Heart left ventricle (tissue), 16 donors: ENCODE measurements at regions not wholly inside any gene's neighbourhood (a gene's known extent, or its start where the extent isn't known, plus 50 kb on each side); places are given as distances from the start of the nearest gene placed in this dataset.
"Not testable (repeated sequence)": the region's sequence is repeated elsewhere in the genome, so short reads cannot be mapped to it uniquely, and the experiment has no call there.

Source experiments
- ATAC-seq, 4 donors: fragments of 200-7000 bp; cut with Tn5 transposase; one replicate each; pipeline ENCODE4 v1.9.1; 2020 to 2022; ENCODE audit warnings: moderate library complexity in 4 of 4, mild to moderate bottlenecking in 3 of 4, moderate number of reproducible peaks in 1 of 4
- DNase-seq, 5 donors: peaks; one replicate each; pipeline ENCODE4 v3.0.0-alpha.2; 2020
- H3K27ac ChIP-seq, 12 donors: fragments of 200-600 bp; sonication (generic) in 4 of 12; one replicate each; pipeline versions ENCODE4 v1.5.0 to v1.8.0; 2016 to 2022; ENCODE audit warnings: mild to moderate bottlenecking in 2 of 12
- H3K27me3 ChIP-seq, 9 donors: fragments of 200-600 bp; sonication (generic) in 2 of 9; one replicate each; pipeline versions ENCODE4 v1.5.1 to v1.8.0; 2016 to 2022; ENCODE audit warnings: mild to moderate bottlenecking in 3 of 9
- H3K36me3 ChIP-seq, 9 donors: fragments of 200-600 bp; sonication (generic) in 2 of 9; one replicate each; pipeline versions ENCODE4 v1.5.0 to v1.8.0; 2018 to 2022; ENCODE audit warnings: mild to moderate bottlenecking in 2 of 9
- H3K4me1 ChIP-seq, 12 donors: fragments of 200-600 bp; sonication (generic) in 4 of 12; one replicate each; pipeline versions ENCODE4 v1.5.0 to v1.8.0; 2016 to 2022; ENCODE audit warnings: mild to moderate bottlenecking in 3 of 12
- H3K4me3 ChIP-seq, 12 donors: fragments of 200-600 bp; sonication (generic) in 4 of 12; one replicate each; pipeline versions ENCODE4 v1.5.0 to v1.8.0; 2017 to 2022; ENCODE audit warnings: mild to moderate bottlenecking in 9 of 12, moderate library complexity in 4 of 12
- H3K9me3 ChIP-seq, 12 donors: fragments of 200-600 bp; sonication (generic) in 4 of 12; one replicate each; pipeline versions ENCODE4 v1.5.0 to v1.8.0; 2016 to 2022; ENCODE audit warnings: mild to moderate bottlenecking in 1 of 12
- CTCF ChIP-seq, 12 donors: fragments of 200-600 bp; sonication (generic) in 4 of 12; IDR thresholded peaks; one replicate each; pipeline versions ENCODE4 v1.5.0 to v1.8.0; 2018 to 2022; ENCODE audit warnings: antibody characterized with exemption in 12 of 12, mild to moderate bottlenecking in 5 of 12
- POLR2A ChIP-seq, 2 donors: fragments of 450-650 bp; IDR thresholded peaks; one replicate each; pipeline ENCODE4 v1.6.1; 2017; ENCODE audit warnings: antibody characterized with exemption in 2 of 2, mild to moderate bottlenecking in 2 of 2, moderate library complexity in 2 of 2
- WGBS, 4 donors: extraction: QIAGEN DNeasy Blood & Tissue Kit in 2 of 4; methylation state at CpG; one replicate each; pipeline versions ENCODE4 v1.1.5 to v1.1.7; 2013 to 2018; 5-methylcytosine and 5-hydroxymethylcytosine counted together
- intact Hi-C, 10 donors: fragments of 100-400 bp; cut with DNase I; formaldehyde crosslinking; loops; one replicate each; pipeline versions ENCODE4 v1.11.1 to v1.14.2; 2022
- donor health status: ischemic (EF 13 %, LVEDD 7.1; RV severe dilation, severe dysfunction).
- donor health status: healthy with polysubstance abuse.
- donor health status: DM: no; HTN: yes; CAD: no.
- donor health status: DM: no; HTN: no; CAD: no.
- donor health status: ischemic (EF 25% LVEDD 6.9; RV normal size, moderate dysfunction).
- donor health status: ischemic (EF 25% LVEDD 5.7; RV mildly dilated, moderate dysfunction).
- donor health status: healthy.
- donor health status: DM: yes; HTN: yes; CAD: no.
- donor health status: ischemic (EF 35%, LVEDD 5.7; RV mildly dilated, moderate dysfunction).
- donor health status: nonischemic (EF 11% LVEDD 7.7; RV severe dilation, severe dysfunction).
- donor health status: DM: yes; HTN: yes; CAD: no.
- donor health status: PGD.
- donor health status: ischemic (EF 29% LVEDD 5.4; RV normal size, mild dysfunction).
- donor health status: nonischemic (EF 23%, LVEDD 6.1; RV moderate dilation, normal function).

- no peak for ATAC-seq
- no peak for TF ChIP-seq CTCF (IDR thresholded peaks at IDR 0.05)
- TF ChIP-seq POLR2A (IDR thresholded peaks at IDR 0.05), result no peak
- WGBS, 4 donors, result 70 to 88% (median 85%) methylated on average over 3 of the region's 3 CpGs
- Histone ChIP-seq H3K4me1 (no peaks in the 10 kb centered on the region), H3K36me3 (no peaks in the 10 kb centered on the region), H3K27ac (no peak overlapping the region), H3K4me3 (no peak overlapping the region), H3K27me3 (no peaks in the 10 kb centered on the region), H3K9me3 (peaks cover 0 to 40% (median 30%) of the 10 kb centered on the region in 12 donors)
- no peak for DNase-seq
- intact Hi-C loops, result no loop called here
Measured at GRCh38 chr6:74504941-74505340, 700.9 kb downstream of the COL12A1 start.

- no peaks in the 10 kb centered on the region for H3K27me3 ChIP-seq
- ATAC-seq (no peak), DNase-seq (no peak)
- H3K4me1 ChIP-seq, result no peaks in the 10 kb centered on the region
- TF ChIP-seq POLR2A (IDR thresholded peaks at IDR 0.05) (no peak), CTCF (IDR thresholded peaks at IDR 0.05) (no peak)
- H3K27ac ChIP-seq, result no peak overlapping the region
- no peak overlapping the region for H3K4me3 ChIP-seq
- H3K9me3 ChIP-seq, result peaks cover 0 to 10% (median 0%) of the 10 kb centered on the region in 12 donors
- H3K36me3 ChIP-seq, result no peaks in the 10 kb centered on the region
- 36 to 62% (median 49%) methylated on average over 1 of the region's 1 CpG for WGBS, 4 donors
- intact Hi-C loops, result no loop called here
Measured at GRCh38 chr6:74492587-74492986, 713.3 kb downstream of the COL12A1 start.

- ATAC-seq, result no peak
- Histone ChIP-seq H3K27ac (no peak overlapping the region), H3K36me3 (no peaks in the 10 kb centered on the region), H3K27me3 (no peaks in the 10 kb centered on the region), H3K4me1 (no peaks in the 10 kb centered on the region), H3K9me3 (peaks cover 0 to 10% (median 0%) of the 10 kb centered on the region in 12 donors), H3K4me3 (no peak overlapping the region)
- TF ChIP-seq CTCF (IDR thresholded peaks at IDR 0.05), result no peak
- TF ChIP-seq POLR2A (IDR thresholded peaks at IDR 0.05), result no peak
- WGBS, 4 donors, result 51 to 58% (median 54%) methylated on average over 2 of the region's 2 CpGs
- no peak for DNase-seq
- intact Hi-C loops, result no loop called here
Measured at GRCh38 chr6:74491844-74492374, 713.9 kb downstream of the COL12A1 start.

- H3K27me3 ChIP-seq, H3K9me3 ChIP-seq, ATAC-seq, H3K4me1 ChIP-seq, DNase-seq, H3K4me3 ChIP-seq, H3K36me3 ChIP-seq, intact Hi-C loops, H3K27ac ChIP-seq: not testable (repeated sequence)
- 87 to 94% (median 92%) methylated on average over 11 to 13 of the region's 13 CpGs for WGBS, 4 donors
Measured at GRCh38 chr6:74488726-74489125, 717.1 kb downstream of the COL12A1 start.

GRCh38 chr6:74482180-74482579 lies 723.7 kb downstream of the COL12A1 start:
- ATAC-seq, result no peak
- TF ChIP-seq POLR2A (IDR thresholded peaks at IDR 0.05) (no peak), CTCF (IDR thresholded peaks at IDR 0.05) (no peak)
- Histone ChIP-seq H3K9me3 (no peaks in the 10 kb centered on the region), H3K27me3 (no peaks in the 10 kb centered on the region), H3K36me3 (no peaks in the 10 kb centered on the region), H3K4me3 (no peak overlapping the region), H3K4me1 (no peaks in the 10 kb centered on the region), H3K27ac (no peak overlapping the region)
- intact Hi-C loops, result no loop called here
- WGBS, 4 donors, result 92 to 100% (median 95%) methylated on average over 1 of the region's 1 CpG
- no peak for DNase-seq
